ENCODE measurements at regions not wholly inside any gene's neighbourhood (a gene's known extent, or its start where the extent isn't known, plus 50 kb on each side); places are given as distances from the start of the nearest gene placed in this dataset.
"Not testable (repeated sequence)": the region's sequence is repeated elsewhere in the genome, so short reads cannot be mapped to it uniquely, and the experiment has no call there.

- DNase-seq (ENCODE audit: low read depth, low spot score): not testable (repeated sequence)
Observed at GRCh38 chr1:120465900-120466299, 51.1 kb downstream of the NBPF8 start.

GRCh38 chr1:120477663-120478062 lies 62.8 kb downstream of the NBPF8 start:
- DNase-seq (ENCODE audit: low read depth, low spot score): not testable (repeated sequence)

DNA sequence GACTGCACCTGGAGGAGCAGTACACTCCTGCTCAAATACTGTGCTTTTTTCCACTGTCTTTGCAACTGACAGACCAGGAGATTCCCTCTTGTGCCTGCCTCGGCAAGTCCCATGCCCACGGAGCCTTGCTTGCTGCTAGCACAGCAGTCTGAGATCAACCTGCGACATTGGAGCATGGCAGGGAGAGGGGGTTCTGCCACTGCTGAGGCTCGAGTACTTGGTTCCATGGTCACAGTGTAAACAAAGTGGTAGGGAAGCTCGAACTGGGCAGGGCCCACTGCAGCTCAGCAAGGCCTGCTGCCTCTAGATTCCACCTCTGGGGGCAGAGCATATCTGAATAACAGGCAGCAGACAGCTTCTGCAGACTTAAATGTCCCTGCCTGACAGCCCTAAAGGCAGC lies 63.6 kb downstream of the NBPF8 start:
- DNase-seq (ENCODE audit: low read depth, low spot score): not testable (repeated sequence)

GRCh38 chr1:120487542-120487941 lies 72.7 kb downstream of the NBPF8 start:
- DNase-seq (ENCODE audit: low read depth, low spot score): not testable (repeated sequence)

GRCh38 chr1:120489217-120489616 lies 74.4 kb downstream of the NBPF8 start:
- DNase-seq (ENCODE audit: low read depth, low spot score): not testable (repeated sequence)

DNA sequence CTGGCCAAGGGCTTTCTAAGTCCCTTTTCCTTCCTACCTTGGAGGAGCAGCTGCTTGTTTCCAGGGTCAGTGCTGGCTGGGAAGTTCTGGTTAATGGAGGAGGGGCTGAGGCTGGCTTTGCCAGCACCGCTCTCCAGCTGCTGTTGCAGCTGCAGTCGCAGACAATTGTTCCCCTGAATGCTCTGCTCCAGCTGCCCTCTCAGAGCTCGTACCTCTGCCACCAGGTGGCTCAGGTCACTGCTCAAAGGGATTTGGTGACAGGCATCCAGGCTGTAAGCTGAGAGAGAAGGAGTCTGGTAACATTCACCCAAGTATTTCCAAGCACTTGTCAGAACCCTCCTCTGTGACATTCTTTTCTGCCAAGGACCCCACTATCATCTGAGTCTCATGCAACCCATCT lies 82.3 kb downstream of the NBPF8 start:
- DNase-seq (ENCODE audit: low read depth, low spot score): not testable (repeated sequence)

- DNase-seq (ENCODE audit: low read depth, low spot score): not testable (repeated sequence)
Observed at GRCh38 chr1:120503284-120503683, 88.4 kb downstream of the NBPF8 start.

- not testable (repeated sequence) for DNase-seq (ENCODE audit: low read depth, low spot score)
Observed at GRCh38 chr1:120506352-120506751, 91.5 kb downstream of the NBPF8 start.

DNA sequence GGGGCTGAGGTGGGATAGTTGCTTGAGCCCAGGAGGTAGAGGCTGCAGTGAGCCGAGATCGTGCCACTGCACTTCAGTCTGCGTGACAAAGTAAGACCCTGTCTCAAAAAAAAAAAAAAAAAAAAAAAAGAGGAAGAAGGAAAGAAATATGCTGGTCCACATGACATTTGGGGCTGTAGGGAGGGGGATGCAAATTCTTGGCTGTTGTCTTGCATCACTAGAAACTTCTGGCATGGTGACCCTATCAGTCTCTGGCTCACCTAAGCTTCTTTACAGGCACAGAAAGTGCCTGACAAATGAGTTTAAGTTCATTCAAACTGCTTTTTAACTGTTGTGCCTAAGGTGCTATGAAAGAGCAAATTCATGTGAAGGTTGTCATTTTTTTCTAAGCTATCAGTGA lies 93.5 kb downstream of the NBPF8 start:
- DNase-seq (ENCODE audit: low read depth, low spot score): not testable (repeated sequence)

DNA sequence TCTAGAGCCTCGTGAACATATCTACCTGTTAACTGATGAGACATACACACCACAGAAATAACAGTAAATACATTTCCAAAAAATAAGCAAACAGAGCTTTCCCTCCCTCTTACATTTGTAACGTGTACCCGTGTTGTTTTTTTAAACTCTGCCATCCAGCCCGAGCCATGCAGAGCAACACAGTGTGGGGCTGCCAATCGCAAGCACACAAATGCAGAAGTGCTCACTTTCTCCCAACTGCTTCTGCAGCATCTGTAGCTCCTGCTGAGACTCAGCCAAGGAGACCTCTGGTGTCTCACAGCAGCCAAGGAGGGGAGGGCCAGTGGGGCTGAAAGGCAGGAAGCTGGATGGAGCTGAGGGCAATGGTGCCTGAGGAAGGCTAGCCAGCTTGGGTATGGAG lies 94.4 kb downstream of the NBPF8 start:
- not testable (repeated sequence) for DNase-seq (ENCODE audit: low read depth, low spot score)

GRCh38 chr1:120513099-120513498 lies 98.3 kb downstream of the NBPF8 start:
- not testable (repeated sequence) for DNase-seq (ENCODE audit: low read depth, low spot score)

- not testable (repeated sequence) for DNase-seq (ENCODE audit: low read depth, low spot score)
Observed at GRCh38 chr1:120513531-120513930, 98.7 kb downstream of the NBPF8 start.

- not testable (repeated sequence) for DNase-seq (ENCODE audit: low read depth, low spot score)
Observed at GRCh38 chr1:120519196-120519595, 104.4 kb downstream of the NBPF8 start.

GRCh38 chr1:120524416-120524815 lies 109.6 kb downstream of the NBPF8 start:
- not testable (repeated sequence) for DNase-seq (ENCODE audit: low read depth, low spot score)

DNA sequence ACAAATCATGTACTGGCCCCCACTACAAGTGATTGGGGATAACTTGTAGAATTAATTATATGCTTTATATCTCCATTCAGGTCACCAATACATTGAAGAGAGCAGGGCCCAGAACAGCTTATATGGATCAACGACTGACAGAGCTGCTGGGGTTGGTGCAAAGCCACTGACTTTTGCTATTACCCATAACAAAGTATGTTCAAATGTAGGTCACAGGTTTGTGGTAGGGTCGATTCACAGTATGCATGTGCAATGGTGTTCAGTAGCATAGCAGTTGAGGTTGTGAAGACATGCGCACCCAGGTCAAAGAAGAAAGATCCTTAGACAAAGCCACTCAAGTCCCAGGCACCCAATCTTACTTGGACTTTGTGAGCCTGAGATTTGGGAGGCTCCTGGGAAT lies 110.6 kb downstream of the NBPF8 start:
- DNase-seq (ENCODE audit: low read depth, low spot score): not testable (repeated sequence)

- not testable (repeated sequence) for DNase-seq (ENCODE audit: low read depth, low spot score)
Observed at GRCh38 chr1:120529475-120530089, 114.7 kb downstream of the NBPF8 start.

DNA sequence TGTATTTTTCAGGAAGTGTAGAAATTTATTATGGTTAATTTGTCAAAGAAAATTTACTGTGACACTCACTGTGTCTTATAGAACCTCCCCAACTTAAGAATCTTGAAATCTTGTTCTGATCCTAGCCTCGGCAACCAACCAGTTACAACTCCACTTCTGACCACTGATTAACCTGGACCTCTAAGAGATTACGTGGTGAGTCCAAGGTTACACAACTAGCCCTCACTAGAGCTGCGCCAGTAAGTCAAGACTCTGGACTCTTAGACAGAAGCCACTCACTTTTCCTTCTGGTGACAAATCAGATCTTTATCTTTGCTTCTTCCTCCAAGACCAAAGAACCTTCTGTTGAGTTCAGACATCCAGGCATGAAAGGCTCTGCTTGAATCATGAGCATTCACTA lies 116.6 kb downstream of the NBPF8 start:
- DNase-seq (ENCODE audit: low read depth, low spot score): not testable (repeated sequence)

- not testable (repeated sequence) for DNase-seq (ENCODE audit: low read depth, low spot score)
Observed at GRCh38 chr1:120534361-120535047, 119.7 kb downstream of the NBPF8 start.

GRCh38 chr1:120535052-120535451 lies 120.2 kb downstream of the NBPF8 start:
- DNase-seq (ENCODE audit: low read depth, low spot score): not testable (repeated sequence)

- not testable (repeated sequence) for DNase-seq (ENCODE audit: low read depth, low spot score)
Observed at GRCh38 chr1:120541394-120541793, 126.6 kb downstream of the NBPF8 start.

GRCh38 chr1:120542365-120542764 lies 127.5 kb downstream of the NBPF8 start:
- not testable (repeated sequence) for DNase-seq (ENCODE audit: low read depth, low spot score)

DNA sequence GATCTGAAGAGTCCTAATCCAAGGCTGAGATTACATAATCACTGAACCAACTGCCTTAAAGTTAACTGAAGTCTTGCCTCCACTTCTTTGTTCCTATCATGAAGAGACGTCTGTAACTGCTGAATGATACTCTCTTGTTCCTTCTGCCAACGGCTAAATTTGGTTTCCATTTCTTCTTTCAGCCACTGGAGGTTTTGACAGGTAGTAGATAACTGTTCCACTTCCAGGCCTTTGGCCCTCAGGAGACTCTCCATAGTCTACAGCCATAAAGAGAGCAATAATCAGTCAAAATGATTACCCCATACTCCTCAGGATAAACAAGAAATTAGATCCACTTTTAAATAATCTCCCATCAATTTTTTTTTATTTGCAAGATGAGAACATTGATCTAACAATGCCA lies 128.1 kb downstream of the NBPF8 start:
- DNase-seq (ENCODE audit: low read depth, low spot score): not testable (repeated sequence)

DNA sequence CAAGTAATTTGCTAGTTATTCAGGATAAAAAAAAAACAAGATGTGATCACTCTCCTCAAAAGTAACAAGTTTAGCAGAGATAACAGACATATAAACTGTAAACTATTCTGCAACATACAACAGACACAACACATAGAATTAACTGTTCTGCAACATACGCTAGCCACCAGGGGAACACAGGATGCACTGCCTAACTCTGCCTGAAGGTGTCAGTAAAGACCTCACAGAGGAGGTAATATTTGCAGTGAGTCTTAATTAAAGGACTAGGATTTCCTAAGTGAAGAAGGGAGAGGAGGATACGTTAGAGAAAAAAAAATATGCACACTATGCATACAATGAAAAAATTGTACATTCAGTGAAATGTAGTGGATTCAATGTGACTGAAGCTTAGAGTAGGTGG lies 129.6 kb downstream of the NBPF8 start:
- DNase-seq (ENCODE audit: low read depth, low spot score): not testable (repeated sequence)
